Activated T-helper 17 cell treated with anti-CD3 and anti-CD28 coated beads, Interleukin-2, amount 50 U/mL, for 72 hours (primary cell): ENCODE measurements at regions not wholly inside any gene's neighbourhood (a gene's known extent, or its start where the extent isn't known, plus 50 kb on each side); places are given as distances from the start of the nearest gene placed in this dataset.

ENCODE experiments used
- ATAC-seq: fragments of 150-1000 bp; cut with Tn5 transposase; replicated peaks from 2 replicates; pipeline ENCODE4 v1.10.0; 2021; ENCODE audit warnings: mild to moderate bottlenecking, moderate library complexity
- H3K27ac Mint-ChIP-seq: one replicate; pipeline ENCODE4 v1.8.0; 2022; ENCODE audit warnings: mixed read lengths
- H3K27me3 Mint-ChIP-seq: one replicate; pipeline ENCODE4 v1.8.0; 2022; ENCODE audit warnings: mixed read lengths
- H3K36me3 Mint-ChIP-seq: one replicate; pipeline ENCODE4 v1.8.0; 2022; ENCODE audit warnings: low read depth, mild to moderate bottlenecking, mixed read lengths
- H3K4me1 Mint-ChIP-seq: one replicate; pipeline ENCODE4 v1.8.0; 2022; ENCODE audit warnings: mixed read lengths
- H3K4me3 Mint-ChIP-seq: one replicate; pipeline ENCODE4 v1.8.0; 2022; ENCODE audit warnings: mild to moderate bottlenecking, mixed read lengths
- H3K9me3 Mint-ChIP-seq: one replicate; pipeline ENCODE4 v1.8.0; 2022; ENCODE audit warnings: mixed read lengths

DNA sequence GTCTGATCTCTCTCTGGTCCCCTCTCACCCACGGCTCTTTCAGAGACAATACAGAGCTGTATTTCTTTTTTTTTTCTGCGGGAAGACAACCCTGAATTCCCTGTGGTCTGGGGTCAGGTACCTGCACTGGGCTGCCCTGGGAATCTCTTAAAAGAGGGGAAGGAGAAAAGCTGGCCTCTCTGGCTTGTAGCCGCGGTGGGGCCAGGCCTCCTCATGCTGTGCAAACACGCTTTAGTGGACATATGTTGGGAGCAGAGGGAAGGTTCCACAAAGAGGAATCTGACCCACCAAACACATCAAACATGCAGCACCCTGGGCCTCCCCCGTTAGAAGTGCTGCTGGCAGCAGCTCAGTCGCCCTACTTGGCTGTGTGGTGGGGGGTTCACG is 143.7 kb upstream of the ZFHX3 start:
- Mint-ChIP-seq H3K36me3 (no peaks in the 10 kb centered on the region), H3K27ac (no peak overlapping the region), H3K4me3 (no peak overlapping the region), H3K27me3 (peaks cover 3% of the 10 kb centered on the region), H3K4me1 (no peaks in the 10 kb centered on the region), H3K9me3 (no peaks in the 10 kb centered on the region)
- no peak for ATAC-seq

DNA sequence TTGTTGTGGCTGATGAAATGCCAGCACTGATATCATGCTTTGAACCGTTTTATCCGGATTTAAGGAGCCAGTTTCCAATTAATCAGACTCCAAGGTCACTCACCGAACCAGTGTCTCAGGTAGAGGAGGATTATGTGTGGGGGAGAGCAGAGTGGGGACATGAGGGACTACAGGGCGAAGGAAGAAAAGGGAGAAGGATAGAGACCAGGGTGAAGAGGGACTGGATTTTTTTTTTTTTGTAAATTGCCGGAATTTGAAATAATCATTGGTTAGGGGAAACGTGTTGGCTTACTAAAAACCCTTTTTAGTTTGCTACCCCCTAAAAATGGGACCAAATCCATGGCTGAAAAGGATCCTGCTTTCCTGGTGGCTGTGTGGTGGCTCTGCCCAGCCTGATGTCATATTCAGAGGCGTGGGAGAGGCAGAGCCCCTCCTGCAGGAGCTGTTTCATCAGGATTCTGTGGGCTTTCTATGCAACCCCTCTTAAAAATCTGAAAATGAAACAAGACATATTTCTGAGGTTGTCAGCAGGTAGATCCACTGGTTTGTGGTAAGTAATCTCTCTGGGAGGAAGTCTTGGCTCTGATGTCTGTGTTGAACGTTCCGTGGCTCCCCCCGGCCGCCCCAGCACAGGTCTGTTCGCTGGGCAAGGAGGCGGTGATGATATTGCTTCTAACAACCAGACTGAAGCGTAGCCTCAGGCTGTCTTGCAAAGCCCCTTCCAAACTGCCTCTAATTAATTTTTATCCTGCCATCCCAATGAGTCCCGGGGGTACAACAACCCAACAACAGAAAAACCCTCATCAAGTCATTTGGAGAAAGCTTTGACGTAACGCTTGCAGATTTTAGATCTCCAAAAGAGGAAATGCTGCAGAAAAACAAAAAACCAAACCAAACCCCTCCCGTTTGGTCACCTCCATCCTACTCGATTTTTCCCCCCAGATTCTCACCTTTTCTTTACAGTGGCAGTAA is 143.0 kb upstream of the ZFHX3 start:
- H3K4me1 Mint-ChIP-seq = no peaks in the 10 kb centered on the region
- H3K9me3 Mint-ChIP-seq = no peaks in the 10 kb centered on the region
- no peak overlapping the region for H3K4me3 Mint-ChIP-seq
- no peaks in the 10 kb centered on the region for H3K36me3 Mint-ChIP-seq
- no peak overlapping the region for H3K27ac Mint-ChIP-seq
- H3K27me3 Mint-ChIP-seq = peaks cover 3% of the 10 kb centered on the region
- no peak for ATAC-seq

DNA sequence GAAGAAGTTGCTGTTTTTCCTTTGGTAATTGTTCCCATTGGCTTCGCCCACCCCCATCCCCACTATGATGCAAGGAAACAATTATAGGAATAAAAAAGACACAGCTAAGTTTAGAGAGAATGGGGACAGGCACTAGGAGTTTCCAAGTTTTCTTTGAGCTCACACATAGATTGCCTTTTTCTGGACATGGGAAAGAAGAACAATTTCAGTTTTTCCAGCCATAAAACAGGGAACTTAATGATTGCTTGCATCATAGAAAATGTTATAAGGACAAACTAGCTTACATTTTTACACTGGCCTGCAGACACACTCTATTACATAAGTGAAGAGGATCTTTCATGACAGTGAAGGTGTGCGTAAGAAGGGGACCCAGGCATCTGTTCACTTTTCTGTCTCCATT is 142.3 kb upstream of the ZFHX3 start:
- peaks cover 3% of the 10 kb centered on the region for H3K27me3 Mint-ChIP-seq
- no peaks in the 10 kb centered on the region for H3K9me3 Mint-ChIP-seq
- H3K4me3 Mint-ChIP-seq = no peak overlapping the region
- no peak for ATAC-seq
- H3K4me1 Mint-ChIP-seq = no peaks in the 10 kb centered on the region
- no peaks in the 10 kb centered on the region for H3K36me3 Mint-ChIP-seq
- H3K27ac Mint-ChIP-seq = no peak overlapping the region

DNA sequence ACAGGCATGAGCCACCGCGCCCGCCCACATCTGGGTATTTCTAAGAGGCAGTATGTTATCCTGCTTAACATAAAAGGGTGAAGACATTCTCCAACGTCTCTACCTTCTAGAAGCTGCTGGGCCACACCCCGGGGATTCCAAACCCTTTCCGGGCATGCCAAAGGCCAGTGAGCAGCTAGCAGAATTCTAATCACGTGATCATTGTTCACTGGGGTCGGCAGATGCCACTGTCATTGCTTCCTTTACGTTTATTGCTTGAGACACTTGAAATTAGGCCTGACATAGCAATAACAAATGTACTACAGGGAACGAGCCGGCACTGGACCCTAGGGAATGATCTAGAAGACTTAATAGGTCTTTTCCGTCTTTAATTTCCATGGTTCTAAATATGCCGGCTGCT is 141.2 kb upstream of the ZFHX3 start:
- Mint-ChIP-seq H3K27ac (no peak overlapping the region), H3K4me3 (no peak overlapping the region), H3K27me3 (peaks cover 3% of the 10 kb centered on the region), H3K9me3 (no peaks in the 10 kb centered on the region), H3K4me1 (no peaks in the 10 kb centered on the region), H3K36me3 (no peaks in the 10 kb centered on the region)
- no peak for ATAC-seq

DNA sequence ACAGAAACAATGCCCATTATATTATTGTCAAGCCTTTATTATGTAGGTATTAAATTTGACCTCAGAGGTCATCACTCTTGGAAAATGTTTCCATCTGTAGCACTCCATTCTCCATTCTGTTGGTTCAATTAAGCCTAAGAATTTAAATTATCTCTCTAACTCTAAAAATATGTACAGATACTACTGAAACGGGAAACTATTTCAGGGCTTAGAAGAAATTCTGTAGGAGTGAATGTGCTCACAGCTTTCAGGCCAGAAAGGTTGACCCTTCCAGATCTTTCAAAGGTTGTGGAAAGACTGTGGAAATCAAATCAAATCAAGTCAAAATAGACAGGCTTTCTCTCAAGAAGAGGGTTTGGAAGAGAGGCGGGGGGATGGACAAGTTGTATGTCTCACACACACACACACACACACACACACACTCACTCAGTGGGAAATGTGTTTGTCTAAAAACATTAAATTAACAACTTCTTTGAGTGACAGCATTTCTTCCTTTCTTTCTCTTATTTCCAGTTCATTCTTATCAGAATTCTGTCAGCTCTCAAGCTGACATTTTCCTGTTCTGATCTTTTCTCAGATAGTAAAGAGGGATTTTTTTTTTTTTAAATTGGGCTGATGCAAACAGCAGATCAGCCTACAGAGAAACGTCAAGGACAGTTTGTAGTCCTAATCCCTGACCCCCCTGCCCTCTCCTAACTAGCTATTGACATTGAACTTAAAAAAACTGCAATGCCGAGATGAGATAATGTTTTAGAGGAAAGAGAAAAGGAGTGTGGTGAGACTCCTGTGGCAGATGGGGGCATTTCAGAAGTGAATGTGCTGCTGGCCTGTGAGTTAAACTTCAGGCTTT is 139.0 kb upstream of the ZFHX3 start:
- Mint-ChIP-seq H3K27me3 (peaks cover 3% of the 10 kb centered on the region), H3K36me3 (no peaks in the 10 kb centered on the region), H3K9me3 (no peaks in the 10 kb centered on the region), H3K27ac (no peak overlapping the region), H3K4me1 (no peaks in the 10 kb centered on the region), H3K4me3 (no peak overlapping the region)
- no peak for ATAC-seq

DNA sequence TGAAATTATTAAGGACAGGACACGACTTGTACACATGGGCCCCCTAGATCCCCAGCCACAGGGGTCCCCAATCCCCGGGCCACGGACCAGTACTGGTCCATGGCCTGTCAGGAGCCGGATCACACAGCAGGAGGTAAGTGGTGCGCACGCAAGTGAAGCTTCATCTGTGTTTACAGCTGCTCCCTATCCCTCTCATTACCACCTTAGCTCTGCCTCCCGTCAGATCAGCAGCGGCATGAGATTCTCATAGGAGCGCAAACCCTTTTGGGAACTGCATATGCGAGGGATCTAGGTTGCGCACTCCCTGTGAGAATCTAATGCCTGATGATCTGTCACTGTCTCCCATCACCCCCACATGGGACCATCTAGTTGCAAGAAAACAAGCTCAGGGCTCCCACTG is 137.8 kb upstream of the ZFHX3 start:
- Mint-ChIP-seq H3K27me3 (peaks cover 3% of the 10 kb centered on the region), H3K27ac (no peak overlapping the region), H3K36me3 (no peaks in the 10 kb centered on the region), H3K4me3 (no peak overlapping the region), H3K4me1 (no peaks in the 10 kb centered on the region), H3K9me3 (no peaks in the 10 kb centered on the region)
- ATAC-seq = no peak

DNA sequence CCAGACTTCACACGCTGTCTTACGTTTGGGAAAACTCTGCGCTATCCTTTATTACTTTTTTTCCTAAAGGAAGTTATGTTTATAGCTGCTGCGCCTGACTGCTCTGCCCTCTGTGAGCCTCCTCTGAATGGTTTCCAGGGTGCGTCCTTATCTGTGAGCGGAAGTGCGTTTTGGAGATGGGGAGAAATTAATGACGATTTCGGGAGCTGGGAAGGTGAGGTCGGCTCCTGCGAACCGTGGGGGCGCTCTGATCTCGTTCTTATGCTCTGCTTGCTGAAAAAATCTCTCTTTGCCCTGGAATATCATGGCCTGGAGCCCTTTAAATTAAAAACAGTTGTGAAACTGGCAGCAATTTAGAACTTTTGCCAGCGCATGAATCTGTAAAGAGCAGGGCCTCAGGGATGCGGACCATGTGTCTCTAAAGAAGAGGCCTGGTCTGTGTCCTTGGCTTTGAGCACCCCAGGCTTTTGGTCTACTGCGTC is 135.7 kb upstream of the ZFHX3 start:
- H3K9me3 Mint-ChIP-seq = no peaks in the 10 kb centered on the region
- no peaks in the 10 kb centered on the region for H3K36me3 Mint-ChIP-seq
- H3K4me3 Mint-ChIP-seq = no peak overlapping the region

DNA sequence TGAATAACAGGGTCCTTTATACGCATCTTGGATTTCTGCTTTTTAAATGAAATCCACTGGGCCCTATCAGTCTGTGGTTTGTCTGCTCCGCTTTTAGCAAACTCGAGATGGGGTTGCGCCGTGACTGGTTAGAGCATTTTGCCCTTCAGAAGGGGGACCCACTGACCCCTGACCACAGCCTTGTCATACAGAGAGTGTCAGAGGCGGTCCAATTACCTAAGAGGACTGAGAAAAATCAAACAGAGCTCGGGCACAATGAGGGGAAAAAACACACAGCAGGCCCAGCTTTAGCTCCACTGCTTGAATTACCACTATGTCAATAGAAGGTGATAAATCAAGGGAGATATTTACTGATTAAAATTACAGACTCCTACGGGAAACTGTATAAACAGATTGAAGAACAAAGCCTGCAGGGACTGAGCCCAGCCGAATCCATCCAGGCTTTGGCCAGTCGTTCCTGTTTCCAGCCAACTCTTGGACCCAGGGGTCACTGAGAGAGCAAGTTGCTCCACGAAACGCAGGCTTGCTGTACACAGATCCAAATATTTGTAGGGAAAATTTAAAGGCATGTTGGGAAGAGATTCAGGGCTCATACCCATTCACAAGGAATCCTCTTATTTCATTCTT is 131.9 kb upstream of the ZFHX3 start:
- no peak for ATAC-seq
- Mint-ChIP-seq H3K9me3 (no peaks in the 10 kb centered on the region), H3K36me3 (no peaks in the 10 kb centered on the region), H3K27me3 (no peaks in the 10 kb centered on the region), H3K4me1 (no peaks in the 10 kb centered on the region), H3K4me3 (no peak overlapping the region), H3K27ac (no peak overlapping the region)

More for the DNA sequence above, 135.7 kb upstream of the ZFHX3 start:
- H3K27ac Mint-ChIP-seq = no peak overlapping the region
- ATAC-seq = no peak
- H3K27me3 Mint-ChIP-seq = no peaks in the 10 kb centered on the region
- H3K4me1 Mint-ChIP-seq = no peaks in the 10 kb centered on the region

DNA sequence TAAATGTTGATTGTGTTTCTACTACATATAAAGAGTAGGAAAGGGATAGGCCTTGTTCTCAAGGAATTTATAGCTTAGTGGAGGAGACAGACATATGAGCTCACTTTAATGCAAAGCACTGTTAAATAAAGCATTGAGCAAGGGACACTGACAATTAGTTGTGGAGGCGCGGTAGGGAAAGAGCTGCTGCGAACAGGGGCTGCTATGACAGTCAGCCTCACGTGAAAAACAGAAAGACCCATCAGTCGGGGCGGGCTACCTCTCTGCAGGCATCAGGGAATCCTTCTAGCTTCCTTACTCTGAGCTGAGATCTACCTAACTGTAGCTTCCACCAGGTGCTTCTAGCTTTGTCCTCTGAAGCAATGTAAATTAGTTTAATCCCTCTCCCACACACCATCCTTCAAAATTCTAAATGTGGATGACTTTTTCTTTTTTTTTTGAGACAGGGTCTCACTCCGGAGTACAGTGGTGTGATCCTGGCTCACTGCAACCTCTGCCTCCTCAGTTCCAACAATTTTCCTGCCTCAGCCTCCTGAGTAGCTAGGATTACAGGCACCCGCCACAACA is 129.9 kb upstream of the ZFHX3 start:
- Mint-ChIP-seq H3K27me3 (no peaks in the 10 kb centered on the region), H3K4me1 (no peaks in the 10 kb centered on the region), H3K9me3 (no peaks in the 10 kb centered on the region), H3K36me3 (no peaks in the 10 kb centered on the region), H3K27ac (no peak overlapping the region), H3K4me3 (no peak overlapping the region)
- no peak for ATAC-seq

DNA sequence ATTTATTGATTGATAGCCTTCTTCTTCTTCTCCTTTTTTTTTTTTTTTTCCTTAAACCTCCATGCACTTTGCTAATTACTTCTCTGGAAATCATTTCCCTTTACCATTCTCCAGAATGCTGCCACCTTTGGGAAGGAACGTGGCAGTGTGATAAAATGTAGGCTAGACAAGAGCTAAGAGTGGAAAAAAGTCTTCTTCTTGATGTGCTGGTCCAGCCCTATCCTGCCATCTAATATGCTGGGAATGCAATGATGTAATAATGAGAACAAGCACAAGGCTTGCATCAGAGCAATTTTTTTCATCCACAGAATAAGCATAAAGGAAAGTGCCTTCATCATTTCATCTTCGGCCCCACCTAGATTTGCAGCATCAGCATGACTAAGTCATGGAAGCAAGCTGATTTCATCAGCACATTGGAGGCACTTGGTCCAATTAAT is 128.7 kb upstream of the ZFHX3 start:
- H3K9me3 Mint-ChIP-seq = no peaks in the 10 kb centered on the region
- no peak overlapping the region for H3K4me3 Mint-ChIP-seq
- no peaks in the 10 kb centered on the region for H3K4me1 Mint-ChIP-seq
- no peak for ATAC-seq
- no peaks in the 10 kb centered on the region for H3K36me3 Mint-ChIP-seq
- H3K27ac Mint-ChIP-seq = no peak overlapping the region
- no peaks in the 10 kb centered on the region for H3K27me3 Mint-ChIP-seq

DNA sequence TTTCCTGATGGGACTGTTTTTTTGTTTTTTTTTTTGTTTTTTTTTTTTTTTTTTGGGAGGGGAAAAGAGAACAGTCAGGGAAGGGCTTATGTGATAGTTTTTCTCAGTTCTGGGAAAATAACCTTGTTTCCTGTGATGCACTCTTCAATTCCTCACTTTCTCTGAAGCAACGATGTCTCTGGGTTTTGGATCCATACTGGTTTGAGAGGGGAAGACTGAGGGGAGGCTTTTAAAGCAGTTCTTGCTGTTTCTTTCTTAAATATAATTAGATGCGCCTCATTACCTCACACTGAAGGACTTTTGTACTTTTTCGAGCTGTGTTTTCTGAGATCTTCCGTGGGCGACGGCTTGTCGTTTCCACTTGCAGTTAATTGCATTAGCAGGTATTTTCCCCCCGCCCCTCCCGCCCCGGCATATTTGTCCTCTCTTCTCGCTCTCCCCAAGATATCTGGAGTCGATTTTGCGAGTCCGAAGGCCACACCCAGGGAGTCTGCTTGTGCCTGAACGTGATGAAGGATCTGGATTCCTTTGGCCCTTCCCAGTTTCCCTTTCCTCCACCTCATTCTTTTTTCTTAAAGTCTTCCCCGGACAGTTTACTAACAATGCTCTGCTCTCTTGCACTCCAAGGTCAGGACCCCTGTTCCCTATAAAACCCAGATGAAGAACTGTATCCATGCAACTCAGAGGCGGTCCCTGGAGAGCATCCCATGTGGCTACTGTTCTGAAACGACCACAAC is 125.2 kb upstream of the ZFHX3 start:
- no peak overlapping the region for H3K27ac Mint-ChIP-seq
- ATAC-seq = no peak
- H3K4me1 Mint-ChIP-seq = no peaks in the 10 kb centered on the region
- H3K4me3 Mint-ChIP-seq = no peak overlapping the region
- peaks cover 4% of the 10 kb centered on the region for H3K27me3 Mint-ChIP-seq
- no peaks in the 10 kb centered on the region for H3K36me3 Mint-ChIP-seq
- H3K9me3 Mint-ChIP-seq = no peaks in the 10 kb centered on the region

DNA sequence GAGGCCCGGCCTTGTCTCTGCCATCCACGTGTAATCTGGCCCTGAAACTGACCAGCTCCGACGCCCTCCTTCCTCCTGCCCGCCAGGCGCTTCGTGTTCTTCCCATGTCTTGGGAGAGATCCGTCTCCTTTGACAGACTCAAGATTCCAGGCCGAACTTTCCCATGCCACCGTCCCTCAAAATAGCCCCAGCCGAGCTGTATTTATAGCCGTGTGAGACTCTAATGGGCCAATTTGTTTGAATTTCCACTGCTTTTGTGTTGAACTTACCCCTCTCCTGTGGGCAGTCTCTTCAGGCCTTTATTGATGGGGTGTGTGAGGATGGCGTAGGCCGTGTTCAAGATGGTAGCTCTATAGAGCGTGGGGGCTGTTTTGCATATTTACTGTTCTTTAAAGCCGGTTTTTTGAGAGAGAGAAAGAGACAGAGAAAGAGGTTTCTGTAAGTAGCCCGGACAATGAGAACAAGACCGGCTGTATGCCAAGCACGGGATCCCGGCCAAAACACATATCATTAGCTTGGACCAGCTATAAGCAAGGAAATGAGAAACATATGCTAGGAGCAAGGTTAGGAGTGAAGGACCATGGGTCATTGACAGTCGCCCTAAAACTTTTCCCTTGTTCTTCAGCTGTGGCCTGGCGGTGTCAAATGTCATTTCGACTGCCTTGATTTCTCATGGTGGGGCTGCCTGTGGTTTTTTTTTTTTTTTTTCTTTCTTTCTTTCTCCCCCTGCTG is 124.5 kb upstream of the ZFHX3 start:
- Mint-ChIP-seq H3K4me1 (no peaks in the 10 kb centered on the region), H3K27me3 (peaks cover 4% of the 10 kb centered on the region), H3K27ac (no peak overlapping the region), H3K36me3 (no peaks in the 10 kb centered on the region), H3K4me3 (no peak overlapping the region), H3K9me3 (no peaks in the 10 kb centered on the region)
- no peak for ATAC-seq

DNA sequence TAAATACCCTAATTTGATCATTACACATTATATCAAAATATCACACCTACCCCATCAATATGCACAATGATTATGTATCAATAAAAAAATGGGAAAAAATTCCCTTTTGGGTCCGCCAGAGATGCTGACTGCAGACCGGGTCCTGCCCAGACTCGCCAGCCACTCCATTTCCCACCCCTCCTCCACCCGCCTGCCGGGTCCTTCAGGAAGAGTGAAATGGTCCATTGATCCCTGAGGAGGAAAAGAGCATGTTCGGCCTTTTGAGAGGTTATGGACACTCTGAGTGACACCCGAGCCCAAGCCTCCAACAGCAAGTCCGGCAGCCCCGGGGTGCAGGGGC is 123.9 kb upstream of the ZFHX3 start:
- Mint-ChIP-seq H3K27me3 (peaks cover 4% of the 10 kb centered on the region), H3K9me3 (no peaks in the 10 kb centered on the region), H3K4me1 (peaks cover 2% of the 10 kb centered on the region), H3K4me3 (no peak overlapping the region), H3K27ac (no peak overlapping the region), H3K36me3 (no peaks in the 10 kb centered on the region)
- ATAC-seq = no peak
